ENCODE measurements at regions not wholly inside any gene's neighbourhood (a gene's known extent, or its start where the extent isn't known, plus 50 kb on each side); places are given as distances from the start of the nearest gene placed in this dataset.

DNA sequence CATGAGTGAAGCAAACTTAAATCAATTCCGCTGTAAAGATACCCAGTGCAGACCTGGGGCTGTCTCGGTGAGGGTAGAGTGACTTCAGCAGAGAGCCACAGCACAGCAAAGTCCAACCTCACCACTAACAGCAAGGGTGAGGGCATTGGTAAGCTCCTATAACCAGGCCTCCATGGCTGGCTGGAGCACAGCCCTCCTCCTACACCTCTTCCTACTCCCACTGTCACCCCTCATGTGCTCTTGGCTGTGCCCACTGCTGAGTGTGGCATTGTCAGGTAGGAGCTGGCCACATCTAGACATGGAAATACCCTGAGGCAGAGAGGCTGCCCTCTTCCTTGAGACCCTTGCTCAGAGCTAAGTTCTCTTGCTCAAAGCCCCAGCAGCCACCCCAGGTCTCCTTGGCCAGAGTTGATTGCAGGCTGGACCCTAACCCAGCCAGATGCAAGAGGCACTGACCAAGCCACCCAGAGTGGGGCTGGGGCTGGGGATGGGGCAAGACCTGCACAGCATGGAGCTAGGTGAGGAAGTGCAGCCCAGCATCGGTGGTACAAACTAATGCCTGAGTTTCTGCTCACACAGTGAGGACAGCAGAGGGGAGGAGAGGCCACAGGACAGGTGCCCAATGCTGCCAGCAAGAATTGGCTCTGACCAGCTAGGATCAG, 77.6 kb upstream of the RAB6C start:
- Histone ChIP-seq H3K4me2 (ENCODE audit: insufficient read depth, low read length) (no peak overlapping the region), H3K9ac (ENCODE audit: insufficient read depth in 1 of 2, low read depth in 2 of 2, low read length in 2 of 2) (no peak overlapping the region), H3K9me1 (ENCODE audit: control insufficient read depth, insufficient read depth, low read length) (no peaks in the 10 kb centered on the region), H3K36me3 (ENCODE audit: control insufficient read depth, insufficient read depth, low read length) (no peaks in the 10 kb centered on the region), H3K27ac (ENCODE audit: extremely low read depth, low read depth, low read length) (no peak overlapping the region), H3K27me3 (ENCODE audit: control insufficient read depth in 2 of 2, insufficient read depth in 2 of 2, low read length in 2 of 2) (peaks cover 5 to 35% of the 10 kb centered on the region in 2 experiments; a peak in 3 of 5 replicates), H4K20me1 (replicated peaks; ENCODE audit: control insufficient read depth, insufficient read depth, low read length) (0 out of 2 replicates have a peak, but pooled peaks cover 4% of the 10 kb centered on the region), H3K4me1 (replicated peaks in 1 of 2; ENCODE audit: control insufficient read depth in 2 of 2, insufficient read depth in 2 of 2, low read length in 2 of 2) (no peaks in the 10 kb centered on the region), H2AFZ (ENCODE audit: low read depth, low read length) (no peak overlapping the region), H3K79me2 (ENCODE audit: control insufficient read depth, insufficient read depth, low read length) (no peaks in the 10 kb centered on the region), H3K4me3 (no peak overlapping the region), H3K9me3 (replicated peaks; ENCODE audit: control insufficient read depth, insufficient read depth, low read depth, low read length) (no peaks in the 10 kb centered on the region)
- intact Hi-C loops (cut with micrococcal nuclease): no loop called here
- BruUV-seq (replicated peaks): no TSS peak
- DNase-seq (ENCODE audit: extremely low read depth in 1 of 4, low spot score in 3 of 4): no peak
- POLR2A ChIA-PET: interaction anchor here (0.7 kb wide), 1 partner anchor 11 kb away, joined by 3 read pairs; no protein-coding TSS in a partner anchor
- in situ Hi-C loops (cut with MboI): no loop called here
- WGBS (ENCODE audit: insufficient coverage, low coverage, missing lambda C conversion rate): 0% methylated on average over 2 of the region's 3 CpGs
- CTCF ChIA-PET (ENCODE audit: low intra/inter-chr PET ratio): no interaction called here
- no peak for TF ChIP-seq NFIX (CRISPR knock-in tag; IDR thresholded peaks at IDR 0.05; ENCODE audit: low read depth)
- TF ChIP-seq DDX20 (tag; IDR thresholded peaks at IDR 0.05; ENCODE audit: low read depth): no peak
- TF ChIP-seq PHF21A (IDR thresholded peaks at IDR 0.05; ENCODE audit: borderline replicate concordance, low read depth): no peak
- ATAC-seq: no peak
- FAIRE-seq: no peak

DNA sequence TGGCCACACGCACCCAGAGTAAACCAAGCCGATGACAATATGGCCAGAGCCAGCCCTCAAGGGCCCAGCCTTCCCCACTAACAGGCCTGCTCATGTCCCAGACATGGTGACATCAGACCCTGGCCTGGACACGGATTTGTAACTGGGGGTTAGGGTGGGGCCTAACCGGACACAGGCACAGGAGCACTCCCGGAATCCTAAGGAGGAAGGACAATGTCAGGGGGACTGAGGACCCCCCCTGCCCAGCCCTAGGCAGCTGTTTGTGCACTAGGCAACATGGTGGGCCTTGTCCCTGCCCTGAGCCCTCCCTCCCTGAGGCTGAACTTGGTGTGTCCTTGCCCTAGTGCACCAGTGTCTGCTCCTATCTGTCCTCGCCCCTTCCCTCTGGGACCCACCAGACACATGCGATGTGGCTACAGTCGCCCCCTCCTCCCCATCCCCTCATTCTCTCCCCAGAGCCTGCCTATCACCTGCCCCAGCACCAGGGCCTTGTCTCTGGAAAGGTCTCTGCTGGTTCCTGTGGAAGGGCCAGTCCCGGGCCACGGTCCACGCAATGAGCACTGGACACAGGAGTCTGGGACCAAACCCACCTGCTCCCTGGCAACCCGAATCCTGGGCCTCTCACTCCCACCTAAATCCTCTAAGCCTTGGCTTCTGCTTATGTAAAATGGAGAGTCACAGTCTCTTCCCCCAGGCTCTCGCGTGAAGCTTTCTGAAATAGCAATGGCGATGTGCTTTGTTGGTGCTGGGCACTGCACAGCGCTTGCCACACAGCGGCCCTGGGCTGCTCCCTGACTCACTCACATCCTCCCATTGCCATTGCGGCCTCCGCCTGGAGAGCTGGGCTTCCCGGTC, 76.5 kb upstream of the RAB6C start:
- Histone ChIP-seq H3K27ac (ENCODE audit: extremely low read depth, low read depth, low read length) (no peak overlapping the region), H3K36me3 (ENCODE audit: control insufficient read depth, insufficient read depth, low read length) (no peaks in the 10 kb centered on the region), H3K4me1 (replicated peaks in 1 of 2; ENCODE audit: control insufficient read depth in 2 of 2, insufficient read depth in 2 of 2, low read length in 2 of 2) (no peaks in the 10 kb centered on the region), H4K20me1 (replicated peaks; ENCODE audit: control insufficient read depth, insufficient read depth, low read length) (0 out of 2 replicates have a peak, but pooled peaks cover 4% of the 10 kb centered on the region), H3K4me3 (no peak overlapping the region), H3K9ac (ENCODE audit: insufficient read depth in 1 of 2, low read depth in 2 of 2, low read length in 2 of 2) (no peak overlapping the region; a peak in 1 of 4 replicates), H3K9me3 (replicated peaks; ENCODE audit: control insufficient read depth, insufficient read depth, low read depth, low read length) (no peaks in the 10 kb centered on the region), H3K4me2 (ENCODE audit: insufficient read depth, low read length) (no peak overlapping the region), H2AFZ (ENCODE audit: low read depth, low read length) (no peak overlapping the region), H3K79me2 (ENCODE audit: control insufficient read depth, insufficient read depth, low read length) (no peaks in the 10 kb centered on the region), H3K27me3 (ENCODE audit: control insufficient read depth in 2 of 2, insufficient read depth in 2 of 2, low read length in 2 of 2) (peaks cover 5 to 45% of the 10 kb centered on the region in 2 experiments; a peak in 3 of 5 replicates), H3K9me1 (ENCODE audit: control insufficient read depth, insufficient read depth, low read length) (no peaks in the 10 kb centered on the region)
- no peak for FAIRE-seq
- intact Hi-C loops (cut with micrococcal nuclease) (no loop called here), in situ Hi-C loops (cut with MboI) (no loop called here)
- ATAC-seq: no peak
- WGBS (ENCODE audit: insufficient coverage, low coverage, missing lambda C conversion rate): 3% methylated on average over 14 of the region's 20 CpGs
- DNase-seq (ENCODE audit: extremely low read depth in 1 of 4, low spot score in 3 of 4): no peak
- CTCF ChIA-PET (ENCODE audit: low intra/inter-chr PET ratio): no interaction called here
- POLR2A ChIA-PET: interaction anchor here (0.7 kb wide), 1 partner anchor 344 kb away, joined by 3 read pairs; no protein-coding TSS in a partner anchor
- BruUV-seq (replicated peaks): no TSS peak
- no peak for TF ChIP-seq HEY1 (CRISPR knock-in tag; IDR thresholded peaks at IDR 0.05; ENCODE audit: borderline replicate concordance)
- TF ChIP-seq, protein P1, sequence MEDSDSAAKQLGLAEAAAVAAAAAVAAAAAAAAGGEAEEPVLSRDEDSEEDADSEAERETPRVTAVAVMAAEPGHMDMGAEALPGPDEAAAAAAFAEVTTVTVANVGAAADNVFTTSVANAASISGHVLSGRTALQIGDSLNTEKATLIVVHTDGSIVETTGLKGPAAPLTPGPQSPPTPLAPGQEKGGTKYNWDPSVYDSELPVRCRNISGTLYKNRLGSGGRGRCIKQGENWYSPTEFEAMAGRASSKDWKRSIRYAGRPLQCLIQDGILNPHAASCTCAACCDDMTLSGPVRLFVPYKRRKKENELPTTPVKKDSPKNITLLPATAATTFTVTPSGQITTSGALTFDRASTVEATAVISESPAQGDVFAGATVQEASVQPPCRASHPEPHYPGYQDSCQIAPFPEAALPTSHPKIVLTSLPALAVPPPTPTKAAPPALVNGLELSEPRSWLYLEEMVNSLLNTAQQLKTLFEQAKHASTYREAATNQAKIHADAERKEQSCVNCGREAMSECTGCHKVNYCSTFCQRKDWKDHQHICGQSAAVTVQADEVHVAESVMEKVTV (CRISPR knock-in tag; IDR thresholded peaks at IDR 0.05): no peak
- TF ChIP-seq, protein P2, sequence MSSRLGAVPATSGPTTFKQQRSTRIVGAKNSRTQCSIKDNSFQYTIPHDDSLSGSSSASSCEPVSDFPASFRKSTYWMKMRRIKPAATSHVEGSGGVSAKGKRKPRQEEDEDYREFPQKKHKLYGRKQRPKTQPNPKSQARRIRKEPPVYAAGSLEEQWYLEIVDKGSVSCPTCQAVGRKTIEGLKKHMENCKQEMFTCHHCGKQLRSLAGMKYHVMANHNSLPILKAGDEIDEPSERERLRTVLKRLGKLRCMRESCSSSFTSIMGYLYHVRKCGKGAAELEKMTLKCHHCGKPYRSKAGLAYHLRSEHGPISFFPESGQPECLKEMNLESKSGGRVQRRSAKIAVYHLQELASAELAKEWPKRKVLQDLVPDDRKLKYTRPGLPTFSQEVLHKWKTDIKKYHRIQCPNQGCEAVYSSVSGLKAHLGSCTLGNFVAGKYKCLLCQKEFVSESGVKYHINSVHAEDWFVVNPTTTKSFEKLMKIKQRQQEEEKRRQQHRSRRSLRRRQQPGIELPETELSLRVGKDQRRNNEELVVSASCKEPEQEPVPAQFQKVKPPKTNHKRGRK (tag; IDR thresholded peaks at IDR 0.05): no peak
